Stomach smooth muscle (tissue), 2 donors: ENCODE measurements at regions not wholly inside any gene's neighbourhood (a gene's known extent, or its start where the extent isn't known, plus 50 kb on each side); places are given as distances from the start of the nearest gene placed in this dataset.

Experiments
- H3K27ac ChIP-seq: one replicate; pipeline ENCODE4 v1.7.0; 2013; ENCODE audit warnings: mild to moderate bottlenecking, low read length, inconsistent platforms
- H3K27me3 ChIP-seq, 2 donors: one replicate each; pipeline ENCODE4 v1.7.0; 2013; ENCODE audit warnings: low read length in 2 of 2; ENCODE audit not compliant: insufficient read depth in 2 of 2, control insufficient read depth in 1 of 2
- H3K36me3 ChIP-seq, 2 donors: one replicate each; pipeline ENCODE4 v1.7.0; 2013; ENCODE audit warnings: low read length in 2 of 2; ENCODE audit not compliant: control insufficient read depth in 2 of 2, insufficient read depth in 2 of 2
- H3K4me1 ChIP-seq: one replicate; pipeline ENCODE4 v1.7.0; 2013; ENCODE audit warnings: low read length; ENCODE audit not compliant: control insufficient read depth, insufficient read depth
- H3K4me3 ChIP-seq, 2 donors: one replicate each; pipeline ENCODE4 v1.7.0; 2013; ENCODE audit warnings: low read length in 2 of 2
- H3K9ac ChIP-seq, 2 donors: one replicate each; pipeline ENCODE4 v1.7.0; 2013; ENCODE audit warnings: low read length in 2 of 2, mild to moderate bottlenecking in 1 of 2
- H3K9me3 ChIP-seq, 2 donors: one replicate each; pipeline ENCODE4 v1.7.0; 2013; ENCODE audit warnings: low read length in 2 of 2; ENCODE audit not compliant: control insufficient read depth in 2 of 2
- donor health status: healthy.
- donor health status: Pancreatic carcinoma.

- Histone ChIP-seq H3K27ac (no peak overlapping the region), H3K36me3 (no peaks in the 10 kb centered on the region), H3K4me3 (no peak overlapping the region), H3K4me1 (no peaks in the 10 kb centered on the region), H3K9me3 (peaks cover 0 to 3% of the 10 kb centered on the region in 2 donors), H3K9ac (no peak overlapping the region), H3K27me3 (no peaks in the 10 kb centered on the region)
Observed at GRCh38 chr4:26160591-26160990, 160.2 kb upstream of the RBPJ start.

GRCh38 chr4:26161030-26161824, 159.6 kb upstream of the RBPJ start:
- Histone ChIP-seq H3K4me1 (no peaks in the 10 kb centered on the region), H3K27me3 (no peaks in the 10 kb centered on the region), H3K36me3 (no peaks in the 10 kb centered on the region), H3K9ac (no peak overlapping the region), H3K27ac (no peak overlapping the region), H3K4me3 (no peak overlapping the region), H3K9me3 (peaks cover 0 to 3% of the 10 kb centered on the region in 2 donors)

- H3K36me3 ChIP-seq = no peaks in the 10 kb centered on the region
- no peak overlapping the region for H3K9ac ChIP-seq
- H3K9me3 ChIP-seq = peaks cover 0 to 3% of the 10 kb centered on the region in 2 donors
- no peak overlapping the region for H3K4me3 ChIP-seq
- no peaks in the 10 kb centered on the region for H3K27me3 ChIP-seq
- no peak overlapping the region for H3K27ac ChIP-seq
- no peaks in the 10 kb centered on the region for H3K4me1 ChIP-seq
Observed at GRCh38 chr4:26162101-26162500, 158.7 kb upstream of the RBPJ start.

GRCh38 chr4:26163425-26164362, 157.1 kb upstream of the RBPJ start:
- no peak overlapping the region for H3K9ac ChIP-seq
- no peaks in the 10 kb centered on the region for H3K27me3 ChIP-seq
- no peak overlapping the region for H3K27ac ChIP-seq
- no peaks in the 10 kb centered on the region for H3K4me1 ChIP-seq
- H3K4me3 ChIP-seq = no peak overlapping the region
- H3K9me3 ChIP-seq = no peaks in the 10 kb centered on the region
- H3K36me3 ChIP-seq = no peaks in the 10 kb centered on the region

- no peaks in the 10 kb centered on the region for H3K9me3 ChIP-seq
- no peaks in the 10 kb centered on the region for H3K4me1 ChIP-seq
- H3K9ac ChIP-seq = peak overlapping the region in 1 of 2 donors; percentile 28
- H3K36me3 ChIP-seq = no peaks in the 10 kb centered on the region
- H3K4me3 ChIP-seq = peak overlapping the region in 1 of 2 donors; percentile 31
- H3K27ac ChIP-seq = no peak overlapping the region
- peaks cover 0 to 2% of the 10 kb centered on the region in 2 donors for H3K27me3 ChIP-seq
Observed at GRCh38 chr4:26171501-26171900, 149.3 kb upstream of the RBPJ start.

GRCh38 chr4:26171941-26172340, 148.9 kb upstream of the RBPJ start:
- no peaks in the 10 kb centered on the region for H3K4me1 ChIP-seq
- peak overlapping the region in 1 of 2 donors; percentile 31 for H3K4me3 ChIP-seq
- H3K9me3 ChIP-seq = no peaks in the 10 kb centered on the region
- H3K27me3 ChIP-seq = peaks cover 0 to 2% of the 10 kb centered on the region in 2 donors
- no peak overlapping the region for H3K27ac ChIP-seq
- H3K36me3 ChIP-seq = no peaks in the 10 kb centered on the region
- peak overlapping the region in 1 of 2 donors; percentile 28 for H3K9ac ChIP-seq

- no peak overlapping the region for H3K4me3 ChIP-seq
- no peaks in the 10 kb centered on the region for H3K9me3 ChIP-seq
- no peaks in the 10 kb centered on the region for H3K4me1 ChIP-seq
- no peak overlapping the region for H3K27ac ChIP-seq
- H3K27me3 ChIP-seq = peaks cover 0 to 2% of the 10 kb centered on the region in 2 donors
- H3K9ac ChIP-seq = no peak overlapping the region
- no peaks in the 10 kb centered on the region for H3K36me3 ChIP-seq
Observed at GRCh38 chr4:26173619-26174018, 147.2 kb upstream of the RBPJ start.

GRCh38 chr4:26174027-26174426, 146.8 kb upstream of the RBPJ start:
- Histone ChIP-seq H3K4me1 (no peaks in the 10 kb centered on the region), H3K27me3 (peaks cover 0 to 2% of the 10 kb centered on the region in 2 donors), H3K9me3 (no peaks in the 10 kb centered on the region), H3K36me3 (no peaks in the 10 kb centered on the region), H3K9ac (no peak overlapping the region), H3K27ac (no peak overlapping the region), H3K4me3 (no peak overlapping the region)

GRCh38 chr4:26175006-26175786, 145.6 kb upstream of the RBPJ start:
- Histone ChIP-seq H3K4me3 (no peak overlapping the region), H3K27me3 (peaks cover 0 to 2% of the 10 kb centered on the region in 2 donors), H3K27ac (no peak overlapping the region), H3K36me3 (no peaks in the 10 kb centered on the region), H3K4me1 (no peaks in the 10 kb centered on the region), H3K9ac (no peak overlapping the region), H3K9me3 (no peaks in the 10 kb centered on the region)

GRCh38 chr4:26175905-26176470, 144.8 kb upstream of the RBPJ start:
- no peak overlapping the region for H3K27ac ChIP-seq
- no peaks in the 10 kb centered on the region for H3K9me3 ChIP-seq
- H3K36me3 ChIP-seq = no peaks in the 10 kb centered on the region
- H3K4me1 ChIP-seq = no peaks in the 10 kb centered on the region
- peaks cover 0 to 2% of the 10 kb centered on the region in 2 donors for H3K27me3 ChIP-seq
- H3K4me3 ChIP-seq = no peak overlapping the region
- no peak overlapping the region for H3K9ac ChIP-seq
